HEK293T (cell line): ENCODE measurements at regions not wholly inside any gene's neighbourhood (a gene's known extent, or its start where the extent isn't known, plus 50 kb on each side); places are given as distances from the start of the nearest gene placed in this dataset.

Experiments used
- CTCF ChIA-PET: fragments of 350-600 bp; formaldehyde crosslinking; extraction: SDS; loops from one replicate; lab custom pipeline; 2021; ENCODE audit warnings: antibody characterized with exemption, inconsistent platforms; lab: Yijun Ruan, JAX
- POLR2A ChIA-PET: fragments of 350-600 bp; formaldehyde crosslinking; extraction: SDS; loops from one replicate; lab custom pipeline; 2020; ENCODE audit warnings: antibody characterized with exemption, inconsistent platforms; lab: Yijun Ruan, JAX
- DNase-seq: peaks from one replicate; pipeline ENCODE4 v3.0.0; 2012; ENCODE audit warnings: mixed read lengths; ENCODE audit errors: extremely low spot score
- ARNT ChIP-seq: fragments of 450-650 bp; IDR thresholded peaks from 2 replicates; pipeline ENCODE4 v1.6.1; 2017; ENCODE audit warnings: mild to moderate bottlenecking
- BHLHE40 ChIP-seq: fragments of 450-650 bp; IDR thresholded peaks from 2 replicates; pipeline ENCODE4 v1.6.1; 2016; ENCODE audit warnings: mild to moderate bottlenecking, moderate library complexity, borderline replicate concordance
- CTBP1 ChIP-seq: fragments of 450-650 bp; IDR thresholded peaks from 2 replicates; pipeline ENCODE4 v1.6.1; 2016; ENCODE audit warnings: borderline replicate concordance
- ELF4 ChIP-seq: fragments of 450-650 bp; IDR thresholded peaks from 2 replicates; pipeline ENCODE4 v1.6.1; 2017; ENCODE audit warnings: antibody characterized with exemption
- FOXA1 ChIP-seq: fragments of 450-650 bp; IDR thresholded peaks from 2 replicates; pipeline ENCODE4 v1.6.1; 2016; ENCODE audit warnings: mild to moderate bottlenecking
- FOXK2 ChIP-seq: fragments of 450-650 bp; IDR thresholded peaks from 2 replicates; pipeline ENCODE4 v1.6.1; 2016; ENCODE audit warnings: mild to moderate bottlenecking
- FOXM1 ChIP-seq: fragments of 450-650 bp; IDR thresholded peaks from 2 replicates; pipeline ENCODE4 v1.6.1; 2017; ENCODE audit warnings: mild to moderate bottlenecking, borderline replicate concordance
- HDGF ChIP-seq: fragments of 450-650 bp; IDR thresholded peaks from 2 replicates; pipeline ENCODE4 v1.6.1; 2017; ENCODE audit warnings: antibody characterized with exemption, borderline replicate concordance
- L3MBTL2 ChIP-seq: fragments of 450-650 bp; conservative IDR thresholded peaks from 2 replicates; pipeline ENCODE4 v1.6.1; 2016; ENCODE audit warnings: mild to moderate bottlenecking
- LEF1 ChIP-seq: fragments of 450-650 bp; IDR thresholded peaks from 2 replicates; pipeline ENCODE4 v1.6.1; 2017; ENCODE audit warnings: mild to moderate bottlenecking, borderline replicate concordance
- NFRKB ChIP-seq: fragments of 450-650 bp; IDR thresholded peaks from 2 replicates; pipeline ENCODE4 v1.6.1; 2016; ENCODE audit warnings: mild to moderate bottlenecking, moderate library complexity
- SP1 ChIP-seq: fragments of 450-650 bp; IDR thresholded peaks from 2 replicates; pipeline ENCODE4 v1.6.1; 2017
- SUZ12 ChIP-seq: fragments of 450-650 bp; IDR thresholded peaks from 2 replicates; pipeline ENCODE4 v1.6.1; 2016; ENCODE audit warnings: mild to moderate bottlenecking
- TARDBP ChIP-seq: fragments of 450-650 bp; IDR thresholded peaks from 2 replicates; pipeline ENCODE4 v1.6.1; 2016
- ZNF384 ChIP-seq: fragments of 450-650 bp; IDR thresholded peaks from 2 replicates; pipeline ENCODE4 v1.6.1; 2016
- TF ChIP-seq, protein P1 (sequence below): fragments of 450-650 bp; IDR thresholded peaks from 2 replicates; pipeline ENCODE4 v1.6.1; 2016

DNA sequence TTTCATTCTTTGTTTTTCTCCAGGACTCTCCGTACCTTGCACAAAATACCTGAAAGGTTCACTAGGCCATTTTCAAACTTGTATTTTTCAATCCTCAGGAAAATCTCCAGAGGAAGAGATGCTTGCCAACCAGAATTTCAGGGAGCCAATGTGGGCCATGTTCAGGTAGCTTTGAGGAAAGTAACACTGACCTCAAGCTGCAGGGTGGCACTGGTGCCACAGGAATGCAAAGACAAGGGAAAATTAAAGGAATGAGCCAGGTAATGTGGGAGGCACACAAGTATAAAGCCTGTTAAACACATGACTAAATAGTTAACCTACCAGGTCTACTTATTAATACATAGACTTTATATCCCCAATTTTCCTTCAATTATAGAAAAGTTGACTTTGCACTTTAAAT lies 51.9 kb upstream of the GAP43 start:
- TF ChIP-seq, protein P1, sequence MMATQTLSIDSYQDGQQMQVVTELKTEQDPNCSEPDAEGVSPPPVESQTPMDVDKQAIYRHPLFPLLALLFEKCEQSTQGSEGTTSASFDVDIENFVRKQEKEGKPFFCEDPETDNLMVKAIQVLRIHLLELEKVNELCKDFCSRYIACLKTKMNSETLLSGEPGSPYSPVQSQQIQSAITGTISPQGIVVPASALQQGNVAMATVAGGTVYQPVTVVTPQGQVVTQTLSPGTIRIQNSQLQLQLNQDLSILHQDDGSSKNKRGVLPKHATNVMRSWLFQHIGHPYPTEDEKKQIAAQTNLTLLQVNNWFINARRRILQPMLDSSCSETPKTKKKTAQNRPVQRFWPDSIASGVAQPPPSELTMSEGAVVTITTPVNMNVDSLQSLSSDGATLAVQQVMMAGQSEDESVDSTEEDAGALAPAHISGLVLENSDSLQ, result no peak
- TF ChIP-seq ARNT (no peak), FOXK2 (no peak), L3MBTL2 (no peak), LEF1 (no peak), TARDBP (no peak), FOXA1 (no peak), FOXM1 (no peak), ZNF384 (no peak), NFRKB (no peak), ELF4 (no peak), HDGF (no peak), BHLHE40 (no peak), SP1 (no peak), SUZ12 (no peak), CTBP1 (no peak)

More for the DNA sequence above, 51.9 kb upstream of the GAP43 start:
- CTCF ChIA-PET, result no interaction called here
- DNase-seq, result no peak
- POLR2A ChIA-PET, result no interaction called here
